ENCODE measurements at regions not wholly inside any gene's neighbourhood (a gene's known extent, or its start where the extent isn't known, plus 50 kb on each side); places are given as distances from the start of the nearest gene placed in this dataset.

DNA sequence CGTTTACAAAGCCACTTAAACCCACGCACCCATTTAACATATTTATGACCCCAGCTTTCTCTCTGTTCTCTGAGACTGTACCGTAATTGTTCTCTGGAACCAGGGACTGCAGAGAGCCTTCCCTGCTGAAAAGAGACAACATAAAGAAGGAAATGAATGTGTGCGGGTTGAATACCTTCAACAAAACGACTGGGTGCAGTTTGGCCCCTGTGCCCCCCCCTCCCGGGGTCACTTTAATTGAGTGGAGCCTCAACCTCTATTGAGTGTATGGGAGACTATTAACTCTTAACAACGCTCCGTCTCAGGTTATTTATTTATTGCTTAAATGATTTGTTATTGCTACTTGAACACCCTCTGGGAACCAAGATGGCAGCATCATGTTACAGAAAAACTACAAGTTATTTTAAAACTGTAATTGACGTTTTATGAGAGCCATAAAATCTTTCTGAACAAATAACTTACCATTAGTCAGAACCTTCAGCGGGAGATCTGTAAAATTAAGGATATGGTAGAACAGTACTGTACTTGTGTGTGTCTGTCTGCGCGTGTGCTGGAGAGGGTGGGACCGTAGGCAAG is 70.6 kb downstream of the GAS1 start:
- Mint-ChIP-seq H3K27ac (no peak overlapping the region), H3K36me3 (no peaks in the 10 kb centered on the region), H3K4me1 (ENCODE audit: unreplicated experiment) (peaks cover 8% of the 10 kb centered on the region), H3K27me3 (no peaks in the 10 kb centered on the region), H3K4me3 (no peak overlapping the region), H3K9me3 (no peaks in the 10 kb centered on the region)
- DNase-seq (ENCODE audit: extremely low spot score, unreplicated experiment) = no peak
- TF ChIP-seq, protein P1, sequence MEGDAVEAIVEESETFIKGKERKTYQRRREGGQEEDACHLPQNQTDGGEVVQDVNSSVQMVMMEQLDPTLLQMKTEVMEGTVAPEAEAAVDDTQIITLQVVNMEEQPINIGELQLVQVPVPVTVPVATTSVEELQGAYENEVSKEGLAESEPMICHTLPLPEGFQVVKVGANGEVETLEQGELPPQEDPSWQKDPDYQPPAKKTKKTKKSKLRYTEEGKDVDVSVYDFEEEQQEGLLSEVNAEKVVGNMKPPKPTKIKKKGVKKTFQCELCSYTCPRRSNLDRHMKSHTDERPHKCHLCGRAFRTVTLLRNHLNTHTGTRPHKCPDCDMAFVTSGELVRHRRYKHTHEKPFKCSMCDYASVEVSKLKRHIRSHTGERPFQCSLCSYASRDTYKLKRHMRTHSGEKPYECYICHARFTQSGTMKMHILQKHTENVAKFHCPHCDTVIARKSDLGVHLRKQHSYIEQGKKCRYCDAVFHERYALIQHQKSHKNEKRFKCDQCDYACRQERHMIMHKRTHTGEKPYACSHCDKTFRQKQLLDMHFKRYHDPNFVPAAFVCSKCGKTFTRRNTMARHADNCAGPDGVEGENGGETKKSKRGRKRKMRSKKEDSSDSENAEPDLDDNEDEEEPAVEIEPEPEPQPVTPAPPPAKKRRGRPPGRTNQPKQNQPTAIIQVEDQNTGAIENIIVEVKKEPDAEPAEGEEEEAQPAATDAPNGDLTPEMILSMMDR (conservative IDR thresholded peaks at IDR 0.05) = no peak

DNA sequence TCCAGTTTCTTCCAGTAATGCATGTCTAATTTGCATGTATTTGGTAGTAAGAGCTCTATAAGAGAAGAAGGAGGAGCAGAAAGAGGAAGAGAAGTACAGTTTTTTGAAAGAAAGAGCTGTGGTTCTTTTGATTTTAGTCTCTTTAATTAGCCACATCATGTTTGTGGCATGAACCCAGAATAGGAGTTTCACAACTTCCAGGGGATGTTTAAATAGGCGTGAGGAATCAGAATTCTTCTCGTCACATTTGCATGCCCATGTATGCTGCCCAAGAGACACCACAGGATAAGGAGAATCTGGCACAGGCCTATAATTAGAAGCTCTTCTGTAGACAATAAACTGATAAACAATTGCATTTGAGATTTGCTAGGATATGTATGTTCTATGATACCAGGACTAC is 78.7 kb downstream of the GAS1 start:
- no peak overlapping the region for H3K27ac Mint-ChIP-seq
- peaks cover 31% of the 10 kb centered on the region for H3K4me1 Mint-ChIP-seq (ENCODE audit: unreplicated experiment)
- H3K4me3 Mint-ChIP-seq = no peak overlapping the region
- H3K36me3 Mint-ChIP-seq = no peaks in the 10 kb centered on the region
- peaks cover 3% of the 10 kb centered on the region for H3K27me3 Mint-ChIP-seq
- TF ChIP-seq, protein P1 (conservative IDR thresholded peaks at IDR 0.05) = no peak
- DNase-seq (ENCODE audit: extremely low spot score, unreplicated experiment) = no peak
- no peaks in the 10 kb centered on the region for H3K9me3 Mint-ChIP-seq

DNA sequence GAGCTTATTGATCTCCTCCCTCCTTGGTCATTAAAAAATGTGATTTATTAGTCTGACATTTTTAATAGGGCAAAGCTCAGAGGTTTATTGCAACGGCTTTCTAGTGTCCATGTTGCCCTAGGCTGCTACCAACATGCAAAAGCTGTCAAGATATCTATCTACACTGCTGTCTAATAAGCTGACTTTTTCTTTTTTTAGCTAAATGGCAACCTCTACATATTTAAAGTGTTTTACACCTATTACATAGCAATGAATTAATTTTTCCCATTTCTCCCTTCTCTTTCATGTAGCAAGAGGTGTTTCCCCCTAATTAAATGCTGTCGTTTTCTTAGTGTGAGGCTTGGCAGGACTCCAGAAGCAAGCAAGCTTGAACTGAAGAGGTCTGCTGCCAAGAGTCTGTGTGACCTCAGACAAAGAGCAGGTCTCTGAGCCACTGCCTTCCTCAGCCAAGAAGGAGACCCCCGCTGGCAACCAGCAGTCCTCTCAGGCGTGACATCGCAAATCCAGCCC is 79.4 kb downstream of the GAS1 start:
- Mint-ChIP-seq H3K27ac (no peak overlapping the region), H3K27me3 (peaks cover 3% of the 10 kb centered on the region), H3K4me3 (no peak overlapping the region), H3K36me3 (no peaks in the 10 kb centered on the region), H3K9me3 (no peaks in the 10 kb centered on the region), H3K4me1 (ENCODE audit: unreplicated experiment) (peaks cover 31% of the 10 kb centered on the region)
- no peak for DNase-seq (ENCODE audit: extremely low spot score, unreplicated experiment)
- TF ChIP-seq, protein P1 (conservative IDR thresholded peaks at IDR 0.05) = no peak

DNA sequence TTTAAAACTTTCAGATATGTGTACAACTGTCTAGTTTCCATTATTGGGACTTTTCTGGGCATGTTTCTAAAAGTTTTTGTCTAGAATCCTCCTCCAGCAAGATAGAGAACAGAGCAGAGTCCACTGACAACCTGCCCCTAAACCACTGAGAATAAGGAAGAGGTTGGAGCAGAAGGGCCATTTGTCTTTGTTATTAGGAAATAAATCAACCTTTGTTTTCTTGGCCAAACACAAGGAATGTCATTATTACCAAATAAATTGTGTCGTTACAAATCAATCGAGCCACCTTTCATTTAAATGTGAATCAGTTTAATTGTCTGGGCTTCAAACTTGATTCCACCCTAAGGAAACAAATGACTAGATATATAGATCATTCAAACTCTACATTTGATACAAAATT is 81.4 kb downstream of the GAS1 start:
- Mint-ChIP-seq H3K4me3 (no peak overlapping the region), H3K27me3 (peaks cover 3% of the 10 kb centered on the region), H3K4me1 (ENCODE audit: unreplicated experiment) (peaks cover 31% of the 10 kb centered on the region), H3K9me3 (no peaks in the 10 kb centered on the region), H3K36me3 (no peaks in the 10 kb centered on the region), H3K27ac (no peak overlapping the region)
- no peak for DNase-seq (ENCODE audit: extremely low spot score, unreplicated experiment)
- TF ChIP-seq, protein P1 (conservative IDR thresholded peaks at IDR 0.05) = no peak

DNA sequence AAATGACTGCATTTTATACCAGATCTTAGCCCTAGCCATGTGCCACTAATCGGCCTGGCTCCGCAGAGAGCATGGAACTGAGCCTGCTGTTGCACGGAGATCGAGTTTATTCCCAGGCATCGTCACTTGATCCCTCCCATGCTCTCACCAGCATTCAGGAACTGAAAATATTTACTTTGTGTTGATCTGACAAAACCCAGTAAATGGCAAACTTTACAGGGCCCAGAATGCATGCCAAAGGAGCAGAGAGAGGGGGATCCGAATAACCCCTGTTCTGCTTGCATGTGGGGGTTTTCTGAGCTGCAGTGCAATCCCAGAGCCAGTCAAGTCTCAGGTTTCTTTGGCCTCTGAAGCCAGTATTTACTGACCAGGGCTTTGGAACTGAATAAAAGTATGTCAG is 87.3 kb downstream of the GAS1 start:
- H3K9me3 Mint-ChIP-seq = no peaks in the 10 kb centered on the region
- peaks cover 6% of the 10 kb centered on the region for H3K27me3 Mint-ChIP-seq
- peaks cover 47% of the 10 kb centered on the region for H3K4me1 Mint-ChIP-seq (ENCODE audit: unreplicated experiment)
- no peaks in the 10 kb centered on the region for H3K36me3 Mint-ChIP-seq
- no peak overlapping the region for H3K27ac Mint-ChIP-seq
- no peak for DNase-seq (ENCODE audit: extremely low spot score, unreplicated experiment)
- TF ChIP-seq, protein P1 (conservative IDR thresholded peaks at IDR 0.05) = no peak
- H3K4me3 Mint-ChIP-seq = no peak overlapping the region
